22Rv1 (cell line): ENCODE measurements at regions not wholly inside any gene's neighbourhood (a gene's known extent, or its start where the extent isn't known, plus 50 kb on each side); places are given as distances from the start of the nearest gene placed in this dataset.

Experiments used
- H3K27ac ChIP-seq: fragments of 450-650 bp; 2 replicates; pipeline ENCODE4 v1.5.1; 2017
- ZFX ChIP-seq: fragments of 450-650 bp; IDR thresholded peaks from 2 replicates; pipeline ENCODE4 v1.6.1; 2017; ENCODE audit warnings: antibody characterized with exemption, borderline replicate concordance
- TF ChIP-seq, protein P1 (sequence below): fragments of 450-650 bp; IDR thresholded peaks from 2 replicates; pipeline ENCODE4 v1.5.1; 2017; ENCODE audit warnings: mild to moderate bottlenecking

DNA sequence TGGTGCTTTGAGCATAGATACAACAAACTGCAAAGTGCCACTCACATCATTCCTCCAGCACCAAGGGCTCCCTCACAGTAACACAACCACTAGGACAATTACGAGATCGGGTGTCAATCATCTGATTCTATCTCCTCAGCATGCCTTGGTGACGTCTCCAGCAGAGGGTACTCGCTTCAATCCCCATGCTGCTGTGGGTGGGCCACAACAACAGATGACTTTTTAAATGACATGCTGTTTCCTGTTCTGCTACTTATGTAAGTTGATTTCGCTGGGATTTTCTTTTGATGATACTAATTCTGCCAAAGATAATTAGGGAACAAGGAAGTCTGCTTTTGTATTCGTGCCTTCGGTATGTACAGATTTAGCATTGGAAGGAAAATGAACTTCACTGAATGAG lies 1113.0 kb downstream of the BCL11A start:
- H3K27ac ChIP-seq: no peak overlapping the region
- TF ChIP-seq, protein P1, sequence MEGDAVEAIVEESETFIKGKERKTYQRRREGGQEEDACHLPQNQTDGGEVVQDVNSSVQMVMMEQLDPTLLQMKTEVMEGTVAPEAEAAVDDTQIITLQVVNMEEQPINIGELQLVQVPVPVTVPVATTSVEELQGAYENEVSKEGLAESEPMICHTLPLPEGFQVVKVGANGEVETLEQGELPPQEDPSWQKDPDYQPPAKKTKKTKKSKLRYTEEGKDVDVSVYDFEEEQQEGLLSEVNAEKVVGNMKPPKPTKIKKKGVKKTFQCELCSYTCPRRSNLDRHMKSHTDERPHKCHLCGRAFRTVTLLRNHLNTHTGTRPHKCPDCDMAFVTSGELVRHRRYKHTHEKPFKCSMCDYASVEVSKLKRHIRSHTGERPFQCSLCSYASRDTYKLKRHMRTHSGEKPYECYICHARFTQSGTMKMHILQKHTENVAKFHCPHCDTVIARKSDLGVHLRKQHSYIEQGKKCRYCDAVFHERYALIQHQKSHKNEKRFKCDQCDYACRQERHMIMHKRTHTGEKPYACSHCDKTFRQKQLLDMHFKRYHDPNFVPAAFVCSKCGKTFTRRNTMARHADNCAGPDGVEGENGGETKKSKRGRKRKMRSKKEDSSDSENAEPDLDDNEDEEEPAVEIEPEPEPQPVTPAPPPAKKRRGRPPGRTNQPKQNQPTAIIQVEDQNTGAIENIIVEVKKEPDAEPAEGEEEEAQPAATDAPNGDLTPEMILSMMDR: no peak

DNA sequence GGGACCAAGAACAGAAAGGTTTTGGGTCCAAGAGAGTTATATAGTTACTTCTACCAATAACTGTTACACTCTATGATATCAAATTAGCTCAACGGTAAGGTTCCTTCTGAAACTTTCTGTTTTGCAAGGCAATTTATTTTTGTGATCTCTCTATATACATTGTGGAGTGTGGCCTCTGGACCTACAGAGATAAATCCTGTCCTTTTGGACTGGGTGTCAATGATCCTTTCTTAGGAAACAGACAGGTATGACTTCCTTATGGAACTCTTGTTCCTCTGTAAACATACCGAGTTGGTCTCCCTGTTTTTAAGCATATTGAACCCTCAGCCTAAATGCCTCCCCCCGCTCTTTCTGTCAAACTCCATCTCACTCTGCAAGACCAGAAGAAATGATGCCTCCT lies 1117.8 kb downstream of the BCL11A start:
- TF ChIP-seq ZFX: no peak
- TF ChIP-seq, protein P1: no peak
- H3K27ac ChIP-seq: no peak overlapping the region

DNA sequence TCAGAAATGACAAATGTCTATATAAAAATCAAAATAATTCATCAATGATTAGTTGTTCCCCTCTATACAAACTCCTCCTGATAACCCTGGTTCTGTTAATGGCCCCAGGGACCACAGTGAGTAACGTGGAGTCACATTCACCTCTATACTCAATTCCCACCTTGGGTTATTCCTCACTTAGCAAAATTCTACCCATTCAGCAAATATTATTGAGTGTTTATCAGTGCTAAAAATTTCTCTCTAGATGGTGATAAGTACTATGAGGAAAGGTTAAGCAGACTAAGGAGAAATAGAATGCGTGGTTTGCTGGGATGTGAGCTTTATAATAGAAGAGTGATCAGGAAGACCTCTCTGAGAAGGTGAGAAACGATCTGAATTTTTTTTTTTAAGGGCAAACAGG lies 1124.5 kb downstream of the BCL11A start:
- TF ChIP-seq, protein P1: no peak
- no peak for TF ChIP-seq ZFX
- no peak overlapping the region for H3K27ac ChIP-seq

DNA sequence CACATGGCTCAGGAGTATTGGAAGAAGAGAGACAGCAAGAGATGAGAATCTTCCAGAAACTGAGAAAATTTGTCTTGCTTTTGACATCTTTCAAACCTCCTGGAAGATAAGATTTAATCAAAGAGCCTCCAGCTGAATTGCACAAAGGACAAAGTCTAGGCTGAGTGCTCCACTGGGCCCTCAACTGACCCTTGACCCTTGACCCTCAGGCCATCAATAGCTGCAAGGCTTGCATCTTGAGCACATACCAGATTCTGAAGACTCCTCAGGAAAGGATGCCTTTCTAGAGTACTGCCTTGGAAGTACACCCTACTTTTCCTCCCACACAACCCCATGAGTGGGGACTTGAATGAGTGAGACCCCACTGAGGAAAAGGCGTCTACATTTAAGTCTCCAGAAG lies 1125.5 kb downstream of the BCL11A start:
- TF ChIP-seq ZFX: no peak
- no peak overlapping the region for H3K27ac ChIP-seq

DNA sequence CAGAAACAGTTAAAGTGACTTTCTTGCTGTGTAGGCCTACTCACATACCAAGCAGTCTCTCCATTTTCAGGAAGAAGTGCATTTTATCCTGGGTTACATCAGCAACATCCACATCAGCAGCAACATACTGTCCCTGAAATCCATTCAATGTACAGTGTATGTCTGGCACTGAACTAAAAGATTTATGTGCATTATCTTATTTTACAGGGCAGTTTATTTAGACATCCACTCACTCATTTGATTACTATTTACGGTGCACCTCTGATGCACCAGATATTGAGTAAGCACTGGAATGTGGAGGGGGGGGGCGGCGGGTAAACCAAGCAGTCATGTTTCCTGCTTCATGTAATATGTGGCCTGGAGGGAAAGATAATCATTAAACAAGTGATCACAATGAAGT lies 1128.2 kb downstream of the BCL11A start:
- no peak for TF ChIP-seq ZFX
- TF ChIP-seq, protein P1: no peak
- no peak overlapping the region for H3K27ac ChIP-seq

DNA sequence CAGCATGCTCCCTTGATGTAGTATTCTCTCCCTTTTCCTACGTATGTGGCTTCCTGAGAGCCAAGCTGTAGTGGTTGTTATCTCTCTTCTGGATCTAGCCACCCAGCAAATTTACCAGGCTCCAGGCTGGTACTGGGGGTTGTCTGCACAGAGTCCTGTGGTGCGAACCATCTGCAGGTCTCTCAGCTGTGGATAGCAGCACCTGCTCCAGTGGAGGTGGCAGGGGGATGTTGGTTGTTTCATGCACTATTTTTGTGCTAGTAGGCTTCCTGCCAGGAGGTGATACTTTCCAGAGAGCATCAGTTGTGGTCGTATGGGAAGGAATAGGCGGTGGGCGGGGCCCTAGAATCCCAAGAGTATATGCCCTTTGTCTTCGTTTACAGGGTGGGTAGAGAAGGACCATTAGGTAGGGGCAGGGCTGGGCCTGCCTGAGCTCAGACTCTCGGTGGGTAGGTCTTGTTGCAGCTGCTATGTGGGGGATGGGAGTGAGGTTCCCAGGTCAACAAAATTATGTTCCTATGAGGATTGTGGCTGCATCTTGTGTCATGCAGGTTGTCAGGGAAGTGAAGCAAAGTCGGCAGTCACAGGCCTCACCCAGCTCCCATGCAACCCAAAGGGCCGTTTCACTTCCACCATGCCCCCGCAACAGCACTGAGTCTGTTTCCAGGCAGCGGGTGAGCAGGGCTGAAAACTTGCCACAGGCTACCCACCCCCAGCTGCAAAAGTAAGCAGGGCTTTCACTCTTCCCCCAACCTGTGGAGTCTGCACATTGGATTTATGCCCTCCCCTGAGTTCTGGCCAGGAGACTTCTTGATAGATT lies 1139.5 kb downstream of the BCL11A start:
- H3K27ac ChIP-seq: no peak overlapping the region
- TF ChIP-seq, protein P1: no peak
- TF ChIP-seq ZFX: no peak

DNA sequence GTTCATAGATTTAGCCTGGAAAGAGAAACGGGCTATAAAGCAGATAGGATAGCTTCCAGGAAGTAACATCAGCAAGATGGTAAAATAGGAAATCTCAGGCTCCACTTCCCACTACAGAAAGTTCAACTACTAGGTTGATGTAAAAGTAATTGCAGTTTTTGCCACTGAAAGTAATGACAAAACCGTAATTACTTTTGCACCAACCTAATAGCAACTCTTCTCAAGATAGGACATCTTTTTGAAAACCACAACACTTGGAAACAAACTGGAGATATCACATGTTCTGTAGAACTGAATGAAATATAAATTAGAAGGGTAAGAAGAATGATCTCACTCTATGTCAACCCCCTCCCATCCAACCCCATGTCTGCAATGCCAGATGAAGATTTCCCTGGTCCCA lies 1154.3 kb downstream of the BCL11A start:
- no peak overlapping the region for H3K27ac ChIP-seq
- TF ChIP-seq ZFX: no peak
- TF ChIP-seq, protein P1: no peak

DNA sequence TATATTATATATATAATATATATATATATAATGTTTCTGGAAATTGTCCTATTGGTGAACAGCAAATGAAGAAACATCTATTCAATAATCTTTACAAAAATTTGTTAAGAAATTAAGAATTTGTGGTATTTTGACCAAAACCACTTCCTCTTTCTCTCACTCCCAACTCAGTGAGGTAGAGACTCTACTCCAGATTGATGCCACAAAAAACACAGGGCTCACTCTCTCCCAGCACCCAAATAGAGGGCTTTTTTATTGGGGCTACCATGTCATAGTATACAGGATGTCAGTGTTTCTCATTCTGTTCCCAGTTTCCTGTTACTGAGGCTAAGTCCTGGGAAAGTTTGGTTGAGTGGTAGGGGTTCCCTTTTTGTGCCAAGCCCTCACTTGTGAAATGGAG lies 1155.4 kb downstream of the BCL11A start:
- H3K27ac ChIP-seq: no peak overlapping the region
- no peak for TF ChIP-seq ZFX
